HG03045 (cell line): ENCODE measurements at regions not wholly inside any gene's neighbourhood (a gene's known extent, or its start where the extent isn't known, plus 50 kb on each side); places are given as distances from the start of the nearest gene placed in this dataset.

ENCODE experiments used
- ATAC-seq: cut with Tn5 transposase; IDR thresholded peaks from one replicate; pipeline ENCODE4 v1.9.1; 2021; ENCODE audit warnings: mild to moderate bottlenecking, moderate library complexity; ENCODE audit not compliant: unreplicated experiment

- no peak for ATAC-seq
Observed at GRCh38 chr3:69445498-69445897, 59.6 kb upstream of the FRMD4B start.

DNA sequence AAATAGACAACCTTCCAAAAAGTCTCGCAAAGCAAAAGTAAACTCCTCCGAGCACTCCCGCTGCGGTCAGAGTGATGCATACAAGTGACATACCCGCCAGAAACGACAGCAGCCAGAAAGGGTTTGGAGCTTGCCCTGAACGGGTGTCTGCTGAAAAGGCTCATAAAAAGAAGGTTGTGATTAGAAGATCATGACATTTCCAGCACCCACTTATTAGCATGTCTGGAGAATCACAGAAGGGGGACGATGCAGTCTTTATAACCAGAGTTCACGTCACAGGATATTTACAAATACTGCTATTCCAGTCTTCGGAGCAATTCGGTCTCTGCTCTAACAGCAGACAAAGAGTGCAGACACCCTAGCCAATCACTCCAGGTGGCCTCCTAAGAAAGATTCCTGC lies 59.1 kb upstream of the FRMD4B start:
- ATAC-seq: no peak

- no peak for ATAC-seq
Observed at GRCh38 chr3:69443457-69443920, 57.6 kb upstream of the FRMD4B start.

GRCh38 chr3:69442771-69443311 lies 57.0 kb upstream of the FRMD4B start:
- peak; percentile 49 for ATAC-seq

- ATAC-seq: no peak
Observed at GRCh38 chr3:69441732-69442131, 55.8 kb upstream of the FRMD4B start.

- no peak for ATAC-seq
Observed at GRCh38 chr3:69441040-69441439, 55.2 kb upstream of the FRMD4B start.

GRCh38 chr3:69439643-69440270 lies 53.9 kb upstream of the FRMD4B start:
- ATAC-seq: no peak

DNA sequence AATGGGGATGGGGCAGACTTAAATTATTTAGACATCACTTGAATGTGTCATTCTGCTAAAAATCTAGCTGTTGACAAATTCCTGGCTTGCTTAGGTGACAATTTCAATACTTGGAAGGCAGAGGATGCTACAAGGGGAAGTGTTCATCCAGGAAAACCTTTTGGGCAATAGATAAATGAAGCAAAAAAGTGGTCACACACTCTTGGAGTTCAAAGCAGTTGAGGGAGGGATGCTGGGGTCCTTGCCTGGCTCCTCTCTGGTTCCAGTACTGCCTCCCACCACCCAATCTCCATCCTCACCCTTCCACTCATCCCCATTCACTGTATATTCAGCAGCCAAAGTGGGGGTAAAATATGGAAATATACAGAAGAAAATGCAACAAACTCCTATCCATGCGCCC lies 52.6 kb upstream of the FRMD4B start:
- ATAC-seq: no peak

DNA sequence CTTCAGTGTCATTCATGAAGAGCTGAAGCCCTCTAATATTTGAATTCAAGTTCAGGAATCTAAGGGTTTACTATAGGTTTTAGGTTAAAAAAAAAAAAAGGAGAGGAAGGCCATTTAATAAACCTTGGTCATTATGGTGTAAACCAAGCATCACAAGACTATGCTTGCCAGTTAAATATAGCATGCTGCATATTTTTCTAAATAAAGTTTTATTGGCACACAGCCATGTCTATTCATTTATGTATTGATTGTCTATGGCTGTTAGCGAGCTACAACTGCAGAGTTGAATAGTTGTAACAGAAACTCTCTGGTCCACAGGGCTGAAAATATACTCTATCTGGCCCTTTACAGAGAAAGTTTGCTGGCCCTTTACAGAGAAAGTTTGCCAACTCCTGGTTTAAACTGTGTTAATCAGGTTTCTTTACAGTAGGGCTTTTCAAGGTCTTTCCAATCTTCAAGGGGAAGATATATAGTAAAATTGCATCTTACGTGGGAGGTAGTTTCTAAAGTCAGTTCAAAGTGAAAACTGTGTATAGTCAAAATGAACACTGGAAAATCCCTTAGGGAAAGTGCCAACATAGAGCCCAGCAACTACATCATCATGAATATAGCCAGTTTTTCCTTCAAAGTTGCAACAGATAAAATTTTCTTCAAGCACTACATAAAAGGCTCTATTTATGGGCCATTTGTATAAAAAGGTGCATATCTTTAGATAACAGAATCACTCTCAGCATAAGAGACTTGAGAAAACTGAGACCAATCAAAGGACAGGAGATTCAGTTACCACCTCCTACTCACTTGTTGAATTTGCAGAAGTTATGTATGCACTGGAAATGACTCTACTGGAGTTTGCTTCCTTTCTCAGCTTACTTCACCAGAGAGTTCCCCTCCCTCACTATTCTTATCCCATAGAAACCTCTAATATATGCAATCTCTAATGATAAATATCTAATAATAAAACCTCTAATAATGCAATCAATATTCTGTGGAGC lies 49.7 kb upstream of the FRMD4B start:
- ATAC-seq: peak; percentile 60
